Hepatocyte (in vitro differentiated cells): ENCODE measurements at regions not wholly inside any gene's neighbourhood (a gene's known extent, or its start where the extent isn't known, plus 50 kb on each side); places are given as distances from the start of the nearest gene placed in this dataset.
"Not testable (repeated sequence)": the region's sequence is repeated elsewhere in the genome, so short reads cannot be mapped to it uniquely, and the experiment has no call there.

ENCODE experiments used
- DNase-seq: peaks from one replicate; pipeline ENCODE4 v3.0.0-alpha.2; 2016; ENCODE audit warnings: low spot score
- H2AFZ ChIP-seq: fragments of 200-600 bp; sonication (generic); 2 replicates; pipeline ENCODE4 v1.6.0; 2016; ENCODE audit warnings: antibody characterized with exemption, mild to moderate bottlenecking
- H3K27ac ChIP-seq: fragments of 200-600 bp; sonication (generic); 2 replicates; pipeline ENCODE4 v1.5.1; 2016; ENCODE audit warnings: mild to moderate bottlenecking
- H3K27me3 ChIP-seq: fragments of 200-600 bp; sonication (generic); 2 replicates; pipeline ENCODE4 v1.6.1; 2016
- H3K36me3 ChIP-seq: fragments of 200-600 bp; sonication (generic); replicated peaks from 2 replicates; pipeline ENCODE4 v1.5.1; 2016; ENCODE audit warnings: low read depth; ENCODE audit not compliant: insufficient read depth
- H3K4me1 ChIP-seq: fragments of 200-600 bp; sonication (generic); 2 replicates; pipeline ENCODE4 v1.5.1; 2016; ENCODE audit warnings: mild to moderate bottlenecking, moderate library complexity; ENCODE audit not compliant: insufficient read depth
- H3K4me2 ChIP-seq: fragments of 200-600 bp; sonication (generic); 2 replicates; pipeline ENCODE4 v1.6.0; 2016
- H3K4me3 ChIP-seq: fragments of 200-600 bp; sonication (generic); 2 replicates; pipeline ENCODE4 v1.5.1; 2016; ENCODE audit warnings: mild to moderate bottlenecking
- H3K79me2 ChIP-seq: fragments of 200-600 bp; sonication (generic); 2 replicates; pipeline ENCODE4 v1.6.0; 2017; ENCODE audit warnings: mild to moderate bottlenecking
- H3K9me2 ChIP-seq: fragments of 200-600 bp; sonication (generic); replicated peaks from 2 replicates; pipeline ENCODE4 v1.6.0; 2017; ENCODE audit warnings: mild to moderate bottlenecking; ENCODE audit not compliant: insufficient read depth
- H3K9me3 ChIP-seq: fragments of 200-600 bp; sonication (generic); 2 replicates; pipeline ENCODE4 v1.5.1; 2016; ENCODE audit warnings: low read depth, mild to moderate bottlenecking
- H4K20me1 ChIP-seq: fragments of 200-600 bp; sonication (generic); 2 replicates; pipeline ENCODE4 v1.6.0; 2016; ENCODE audit warnings: mild to moderate bottlenecking; ENCODE audit not compliant: insufficient read depth, poor library complexity, severe bottlenecking
- EZH2 ChIP-seq: fragments of 200-600 bp; sonication (generic); IDR thresholded peaks from 2 replicates; pipeline ENCODE4 v1.6.1; 2016; ENCODE audit warnings: antibody characterized with exemption, mild to moderate bottlenecking, borderline replicate concordance
- EZH2phosphoT487 ChIP-seq: fragments of 200-600 bp; sonication (generic); IDR thresholded peaks from one replicate; pipeline ENCODE4 v1.6.1; 2018; ENCODE audit warnings: antibody characterized with exemption, mild to moderate bottlenecking, low read depth, moderate library complexity; ENCODE audit not compliant: unreplicated experiment, severe bottlenecking
- WGBS: methylation state at CpG from one replicate; pipeline ENCODE4 v1.1.6; 2016; ENCODE audit warnings: low lambda C conversion rate; ENCODE audit errors: missing lambda C conversion rate; 5-methylcytosine and 5-hydroxymethylcytosine counted together
- TF ChIP-seq, protein P1 (sequence below): fragments of 200-600 bp; sonication (generic); IDR thresholded peaks from 2 replicates; pipeline ENCODE4 v1.5.1; 2016; ENCODE audit warnings: antibody characterized with exemption, mild to moderate bottlenecking; ENCODE audit not compliant: poor library complexity

DNA sequence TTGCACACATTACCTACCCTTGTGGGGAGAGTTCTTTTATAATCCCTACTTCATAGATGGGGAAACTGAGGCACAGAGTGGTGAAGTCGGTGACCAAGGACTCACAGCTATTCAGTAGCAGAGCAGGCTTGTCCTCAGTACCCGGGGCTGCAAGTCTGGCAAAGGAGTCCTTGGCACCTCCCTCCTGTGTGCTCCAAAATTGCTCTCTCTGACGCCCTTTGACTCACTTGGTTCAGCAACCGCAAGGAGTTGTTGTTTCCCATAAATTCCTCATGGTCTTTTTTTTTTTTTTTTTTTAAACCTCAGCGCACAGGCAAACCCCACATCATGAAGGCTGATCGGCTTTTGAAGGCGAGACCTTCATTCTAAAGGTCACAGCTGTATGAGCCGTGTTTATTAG, 143.2 kb downstream of the CEBPB start:
- no peaks in the 10 kb centered on the region for H3K27me3 ChIP-seq
- no peaks in the 10 kb centered on the region for H3K36me3 ChIP-seq
- H4K20me1 ChIP-seq, result no peaks in the 10 kb centered on the region
- DNase-seq, result no peak
- H3K4me1 ChIP-seq, result peaks cover 7% of the 10 kb centered on the region
- TF ChIP-seq, protein P1, sequence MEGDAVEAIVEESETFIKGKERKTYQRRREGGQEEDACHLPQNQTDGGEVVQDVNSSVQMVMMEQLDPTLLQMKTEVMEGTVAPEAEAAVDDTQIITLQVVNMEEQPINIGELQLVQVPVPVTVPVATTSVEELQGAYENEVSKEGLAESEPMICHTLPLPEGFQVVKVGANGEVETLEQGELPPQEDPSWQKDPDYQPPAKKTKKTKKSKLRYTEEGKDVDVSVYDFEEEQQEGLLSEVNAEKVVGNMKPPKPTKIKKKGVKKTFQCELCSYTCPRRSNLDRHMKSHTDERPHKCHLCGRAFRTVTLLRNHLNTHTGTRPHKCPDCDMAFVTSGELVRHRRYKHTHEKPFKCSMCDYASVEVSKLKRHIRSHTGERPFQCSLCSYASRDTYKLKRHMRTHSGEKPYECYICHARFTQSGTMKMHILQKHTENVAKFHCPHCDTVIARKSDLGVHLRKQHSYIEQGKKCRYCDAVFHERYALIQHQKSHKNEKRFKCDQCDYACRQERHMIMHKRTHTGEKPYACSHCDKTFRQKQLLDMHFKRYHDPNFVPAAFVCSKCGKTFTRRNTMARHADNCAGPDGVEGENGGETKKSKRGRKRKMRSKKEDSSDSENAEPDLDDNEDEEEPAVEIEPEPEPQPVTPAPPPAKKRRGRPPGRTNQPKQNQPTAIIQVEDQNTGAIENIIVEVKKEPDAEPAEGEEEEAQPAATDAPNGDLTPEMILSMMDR, result no peak
- no peak for TF ChIP-seq EZH2phosphoT487
- no peak overlapping the region for H2AFZ ChIP-seq
- no peaks in the 10 kb centered on the region for H3K79me2 ChIP-seq
- H3K27ac ChIP-seq, result no peak overlapping the region
- no peak overlapping the region for H3K4me2 ChIP-seq
- no peaks in the 10 kb centered on the region for H3K9me2 ChIP-seq
- no peak overlapping the region for H3K4me3 ChIP-seq
- 76% methylated on average over 8 of the region's 8 CpGs for WGBS
- no peaks in the 10 kb centered on the region for H3K9me3 ChIP-seq

DNA sequence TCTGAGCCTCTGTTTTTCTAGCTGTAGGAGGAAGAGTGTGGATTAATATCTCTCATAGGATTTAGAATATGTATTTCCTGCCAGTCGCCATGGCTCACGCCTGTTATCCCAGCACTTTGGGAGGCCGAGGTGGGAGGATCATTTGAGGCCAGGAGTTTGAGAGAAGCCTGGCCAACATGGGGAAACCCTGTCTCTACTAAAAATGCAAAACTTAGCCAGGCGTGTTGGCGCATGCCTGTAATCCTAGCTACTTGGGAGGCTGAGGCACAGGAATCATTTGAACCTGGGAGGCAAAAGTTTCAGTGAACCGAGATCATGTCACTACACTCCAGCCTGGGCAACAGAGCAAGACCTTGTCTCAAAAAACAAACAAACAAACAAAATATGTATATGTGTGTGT, 143.9 kb downstream of the CEBPB start:
- H2AFZ ChIP-seq, DNase-seq, H3K79me2 ChIP-seq, H3K9me2 ChIP-seq, H3K4me3 ChIP-seq, H4K20me1 ChIP-seq, H3K4me2 ChIP-seq, H3K27me3 ChIP-seq, H3K27ac ChIP-seq, H3K36me3 ChIP-seq, H3K9me3 ChIP-seq: not testable (repeated sequence)
- H3K4me1 ChIP-seq, result peaks cover 12% of the 10 kb centered on the region
- 92% methylated on average over 6 of the region's 6 CpGs for WGBS

DNA sequence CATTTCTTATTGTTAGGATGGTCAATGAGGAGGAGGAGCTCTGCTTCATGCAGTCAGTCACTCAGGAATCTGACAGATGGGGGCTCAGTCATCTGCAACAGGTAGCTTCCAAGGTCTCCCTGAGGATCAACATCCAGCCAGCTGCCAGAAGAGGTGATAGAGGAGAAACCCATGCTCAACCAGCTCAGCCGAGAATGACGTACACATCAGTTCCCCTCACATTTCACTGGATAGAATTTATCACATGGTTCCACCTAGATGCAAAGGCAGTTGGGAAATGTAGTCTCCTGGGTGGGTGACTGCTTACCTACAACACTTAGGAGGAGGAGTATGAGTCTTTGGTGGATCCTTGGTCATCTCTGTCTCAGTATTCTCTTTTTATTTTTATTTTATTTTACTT, 144.5 kb downstream of the CEBPB start:
- peaks cover 12% of the 10 kb centered on the region for H3K4me1 ChIP-seq
- H3K27me3 ChIP-seq, result no peaks in the 10 kb centered on the region
- H3K27ac ChIP-seq, result no peak overlapping the region
- no peaks in the 10 kb centered on the region for H3K9me2 ChIP-seq
- H4K20me1 ChIP-seq, result no peaks in the 10 kb centered on the region
- no peak overlapping the region for H3K4me2 ChIP-seq
- TF ChIP-seq EZH2phosphoT487 (no peak), EZH2 (no peak)
- TF ChIP-seq, protein P1, result no peak
- H3K36me3 ChIP-seq, result no peaks in the 10 kb centered on the region
- no peak overlapping the region for H3K4me3 ChIP-seq
- H3K79me2 ChIP-seq, result no peaks in the 10 kb centered on the region
- no peak overlapping the region for H2AFZ ChIP-seq
- WGBS, result 5% methylated on average over 2 of the region's 2 CpGs
- peak; percentile 68 for DNase-seq
- H3K9me3 ChIP-seq, result no peaks in the 10 kb centered on the region

DNA sequence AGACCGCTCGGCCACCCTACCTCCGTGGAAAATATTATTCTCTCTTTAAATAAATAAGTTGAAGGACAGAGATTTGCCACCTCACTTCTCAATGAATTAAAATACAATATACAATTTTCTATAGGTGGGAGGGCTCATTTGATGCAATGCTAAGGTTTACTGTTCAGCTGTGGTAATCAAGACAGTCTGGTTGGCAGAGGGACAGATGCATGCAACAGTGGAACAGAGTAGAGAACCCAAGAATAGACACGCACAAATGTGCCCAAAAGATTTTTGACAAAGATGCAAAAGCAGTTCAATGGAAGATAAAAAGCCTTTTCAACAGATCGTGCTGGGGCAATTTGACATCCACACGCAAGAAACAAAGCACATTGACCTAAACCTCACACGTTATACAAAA, 145.2 kb downstream of the CEBPB start:
- no peaks in the 10 kb centered on the region for H3K27me3 ChIP-seq
- H3K36me3 ChIP-seq, result no peaks in the 10 kb centered on the region
- H4K20me1 ChIP-seq, result no peaks in the 10 kb centered on the region
- WGBS, result 93% methylated on average over 7 of the region's 7 CpGs
- TF ChIP-seq EZH2phosphoT487 (no peak), EZH2 (no peak)
- TF ChIP-seq, protein P1, result no peak
- H3K27ac ChIP-seq, result no peak overlapping the region
- no peak overlapping the region for H3K4me2 ChIP-seq
- H3K9me2 ChIP-seq, result no peaks in the 10 kb centered on the region
- H3K4me3 ChIP-seq, result no peak overlapping the region
- peaks cover 12% of the 10 kb centered on the region for H3K4me1 ChIP-seq
- H3K79me2 ChIP-seq, result no peaks in the 10 kb centered on the region
- no peaks in the 10 kb centered on the region for H3K9me3 ChIP-seq
- H2AFZ ChIP-seq, result no peak overlapping the region
- no peak for DNase-seq
